HEK293 (cell line): ENCODE measurements at regions not wholly inside any gene's neighbourhood (a gene's known extent, or its start where the extent isn't known, plus 50 kb on each side); places are given as distances from the start of the nearest gene placed in this dataset.

Source experiments
- CTCF ChIA-PET: fragments of 350-600 bp; formaldehyde crosslinking; extraction: SDS; loops from one replicate; lab custom pipeline; 2021; ENCODE audit warnings: antibody characterized with exemption; lab: Yijun Ruan, JAX
- POLR2A ChIA-PET: fragments of 300-600 bp; formaldehyde crosslinking; extraction: SDS; loops from one replicate; lab custom pipeline; 2020; ENCODE audit warnings: antibody characterized with exemption, inconsistent platforms; lab: Yijun Ruan, JAX
- H3K27ac ChIP-seq: fragments of 200-500 bp; sonication (Bioruptor generic); 2 replicates; pipeline ENCODE4 v1.5.1; 2014; ENCODE audit warnings: low read depth, low read length, control low read depth, inconsistent platforms; ENCODE audit errors: extremely low read depth
- H3K36me3 ChIP-seq, 2 experiments: fragments of 200-500 bp in 1 of 2; sonication (Bioruptor generic) in 1 of 2; 1 replicate in 1 of 2; 2 replicates in 1 of 2; pipeline ENCODE4 v1.5.1; 2014 to 2017; ENCODE audit warnings: inconsistent platforms in 2 of 2, low read length in 2 of 2; ENCODE audit not compliant: control insufficient read depth in 2 of 2, insufficient read depth in 1 of 2
- H3K4me1 ChIP-seq: fragments of 200-500 bp; sonication (Bioruptor generic); 2 replicates; pipeline ENCODE4 v1.5.1; 2014; ENCODE audit warnings: mild to moderate bottlenecking, low read length, inconsistent platforms; ENCODE audit not compliant: control insufficient read depth, insufficient read depth
- H3K4me3 ChIP-seq: 2 replicates; pipeline ENCODE4 v1.5.1; 2011; ENCODE audit warnings: low read depth, mild to moderate bottlenecking, control low read depth, low read length, moderate library complexity
- H3K9me3 ChIP-seq: fragments of 200-500 bp; sonication (Bioruptor generic); 2 replicates; pipeline ENCODE4 v1.5.1; 2014; ENCODE audit warnings: low read depth, low read length, inconsistent platforms; ENCODE audit not compliant: control insufficient read depth, insufficient read depth
- ZBTB21 ChIP-seq: fragments of 450-650 bp; formaldehyde crosslinking; IDR thresholded peaks from 2 replicates; pipeline ENCODE4 v1.5.1; 2017; ENCODE audit warnings: missing biosample characterization, missing genetic modification characterization
- ZFP69B ChIP-seq: fragments of 450-650 bp; formaldehyde crosslinking; IDR thresholded peaks from 2 replicates; pipeline ENCODE4 v1.5.1; 2016; ENCODE audit warnings: missing biosample characterization, missing genetic modification characterization
- ZNF239 ChIP-seq: fragments of 450-650 bp; formaldehyde crosslinking; IDR thresholded peaks from 2 replicates; pipeline ENCODE4 v1.5.1; 2016; ENCODE audit warnings: missing biosample characterization, missing genetic modification characterization
- ZNF335 ChIP-seq: fragments of 450-650 bp; formaldehyde crosslinking; conservative IDR thresholded peaks from 2 replicates; pipeline ENCODE4 v1.5.1; 2016; ENCODE audit warnings: missing biosample characterization, missing genetic modification characterization
- ZNF48 ChIP-seq: fragments of 450-650 bp; formaldehyde crosslinking; IDR thresholded peaks from 2 replicates; pipeline ENCODE4 v1.5.1; 2016; ENCODE audit warnings: missing biosample characterization, missing genetic modification characterization
- ZNF629 ChIP-seq: fragments of 450-650 bp; formaldehyde crosslinking; IDR thresholded peaks from 2 replicates; pipeline ENCODE4 v1.5.1; 2017; ENCODE audit warnings: missing biosample characterization, missing genetic modification characterization
- ZNF843 ChIP-seq: fragments of 450-650 bp; formaldehyde crosslinking; IDR thresholded peaks from 2 replicates; pipeline ENCODE4 v1.5.1; 2016; ENCODE audit warnings: missing biosample characterization, missing genetic modification characterization
- TF ChIP-seq, protein P1 (sequence below): fragments of 450-650 bp; IDR thresholded peaks from 2 replicates; pipeline ENCODE4 v1.5.1; 2018; ENCODE audit warnings: missing biosample characterization, mild to moderate bottlenecking, missing genetic modification characterization
- TF ChIP-seq, protein P2 (sequence below): fragments of 450-650 bp; formaldehyde crosslinking; IDR thresholded peaks from 2 replicates; pipeline ENCODE4 v1.5.1; 2016; ENCODE audit warnings: missing biosample characterization, missing genetic modification characterization
- TF ChIP-seq, protein P3 (sequence below): fragments of 450-650 bp; formaldehyde crosslinking; conservative IDR thresholded peaks from 2 replicates; pipeline ENCODE4 v1.5.1; 2016; ENCODE audit warnings: low read depth, missing biosample characterization, missing genetic modification characterization
- TF ChIP-seq, protein P4 (sequence below): fragments of 450-650 bp; formaldehyde crosslinking; IDR thresholded peaks from 2 replicates; pipeline ENCODE4 v1.5.1; 2016; ENCODE audit warnings: missing biosample characterization, missing genetic modification characterization, borderline replicate concordance
- TF ChIP-seq, protein P5 (sequence below): fragments of 450-650 bp; formaldehyde crosslinking; IDR thresholded peaks from 2 replicates; pipeline ENCODE4 v1.5.1; 2016; ENCODE audit warnings: missing biosample characterization, missing genetic modification characterization
- TF ChIP-seq, protein P6 (sequence below): fragments of 450-650 bp; formaldehyde crosslinking; IDR thresholded peaks from 2 replicates; pipeline ENCODE4 v1.5.1; 2016; ENCODE audit warnings: missing biosample characterization, missing genetic modification characterization
- TF ChIP-seq, protein P7 (sequence below): fragments of 450-650 bp; formaldehyde crosslinking; IDR thresholded peaks from 2 replicates; pipeline ENCODE4 v1.5.1; 2017; ENCODE audit warnings: missing biosample characterization, missing genetic modification characterization

DNA sequence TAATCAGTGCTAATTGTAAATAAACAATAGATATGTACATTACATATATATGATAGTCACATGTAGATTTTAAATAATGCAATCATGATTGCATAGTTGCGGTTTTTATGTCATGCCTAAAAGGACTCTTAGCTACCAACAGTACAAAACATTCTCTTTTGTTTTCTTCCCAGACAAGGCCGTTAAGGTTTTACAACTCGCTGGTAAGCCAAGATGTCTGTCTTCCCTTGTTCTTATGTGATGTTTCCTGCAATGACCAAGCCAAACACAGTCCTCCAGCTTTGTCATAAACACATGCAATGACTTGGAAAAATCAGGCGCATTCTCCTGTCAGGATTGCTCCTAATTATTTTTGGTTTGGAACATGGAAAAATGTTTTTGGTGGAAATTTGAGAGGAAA, 192.3 kb upstream of the GLI3 start:
- H3K36me3 ChIP-seq: no peaks in the 10 kb centered on the region
- H3K4me1 ChIP-seq: peaks cover 4% of the 10 kb centered on the region
- ChIA-PET POLR2A (no interaction called here), CTCF (interaction anchor here (0.6 kb wide), 2 partner anchors 186 to 245 kb away, joined by 3 read pairs; no protein-coding TSS in a partner anchor)
- H3K9me3 ChIP-seq: no peaks in the 10 kb centered on the region; the same call in 1 of the 2 replicates
- no peak overlapping the region for H3K27ac ChIP-seq
- H3K4me3 ChIP-seq: no peak overlapping the region
- TF ChIP-seq, protein P1, sequence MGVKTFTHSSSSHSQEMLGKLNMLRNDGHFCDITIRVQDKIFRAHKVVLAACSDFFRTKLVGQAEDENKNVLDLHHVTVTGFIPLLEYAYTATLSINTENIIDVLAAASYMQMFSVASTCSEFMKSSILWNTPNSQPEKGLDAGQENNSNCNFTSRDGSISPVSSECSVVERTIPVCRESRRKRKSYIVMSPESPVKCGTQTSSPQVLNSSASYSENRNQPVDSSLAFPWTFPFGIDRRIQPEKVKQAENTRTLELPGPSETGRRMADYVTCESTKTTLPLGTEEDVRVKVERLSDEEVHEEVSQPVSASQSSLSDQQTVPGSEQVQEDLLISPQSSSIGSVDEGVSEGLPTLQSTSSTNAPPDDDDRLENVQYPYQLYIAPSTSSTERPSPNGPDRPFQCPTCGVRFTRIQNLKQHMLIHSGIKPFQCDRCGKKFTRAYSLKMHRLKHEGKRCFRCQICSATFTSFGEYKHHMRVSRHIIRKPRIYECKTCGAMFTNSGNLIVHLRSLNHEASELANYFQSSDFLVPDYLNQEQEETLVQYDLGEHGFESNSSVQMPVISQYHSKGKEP (tag by site-specific recombination): peak; percentile 8; the same call in 1 of the 2 replicates
- TF ChIP-seq ZNF48 (tag by site-specific recombination): no peak
- TF ChIP-seq ZNF335 (tag by site-specific recombination): 0 out of 2 replicates have a peak, but pooled peaks have one; percentile 7

DNA sequence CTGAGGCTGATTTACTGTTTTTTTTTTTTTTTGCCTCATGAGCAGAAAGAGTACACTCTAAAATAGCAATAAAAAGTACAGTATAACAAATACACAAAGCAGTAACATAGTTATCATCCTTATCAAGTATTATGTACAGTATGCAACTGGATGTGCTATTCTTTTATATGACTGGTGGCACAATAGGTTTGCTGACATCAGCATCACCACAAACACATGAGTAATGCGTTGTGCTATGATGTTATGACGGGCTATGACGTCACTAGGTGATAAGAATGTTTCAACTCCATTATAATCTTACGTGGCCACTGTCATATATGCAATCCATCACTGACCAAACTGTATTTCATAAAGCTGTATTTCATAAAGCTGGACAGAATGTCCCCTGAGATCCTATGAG, 189.2 kb upstream of the GLI3 start:
- CTCF ChIA-PET: interaction anchor here (0.7 kb wide), 1 partner anchor 25 kb away, joined by 3 read pairs; no protein-coding TSS in a partner anchor
- Histone ChIP-seq H3K36me3 (no peaks in the 10 kb centered on the region), H3K4me1 (no peaks in the 10 kb centered on the region; the same call in 1 of the 2 replicates), H3K4me3 (no peak overlapping the region), H3K27ac (no peak overlapping the region), H3K9me3 (no peaks in the 10 kb centered on the region; the same call in 1 of the 2 replicates)
- POLR2A ChIA-PET: no interaction called here
- TF ChIP-seq, protein P2, sequence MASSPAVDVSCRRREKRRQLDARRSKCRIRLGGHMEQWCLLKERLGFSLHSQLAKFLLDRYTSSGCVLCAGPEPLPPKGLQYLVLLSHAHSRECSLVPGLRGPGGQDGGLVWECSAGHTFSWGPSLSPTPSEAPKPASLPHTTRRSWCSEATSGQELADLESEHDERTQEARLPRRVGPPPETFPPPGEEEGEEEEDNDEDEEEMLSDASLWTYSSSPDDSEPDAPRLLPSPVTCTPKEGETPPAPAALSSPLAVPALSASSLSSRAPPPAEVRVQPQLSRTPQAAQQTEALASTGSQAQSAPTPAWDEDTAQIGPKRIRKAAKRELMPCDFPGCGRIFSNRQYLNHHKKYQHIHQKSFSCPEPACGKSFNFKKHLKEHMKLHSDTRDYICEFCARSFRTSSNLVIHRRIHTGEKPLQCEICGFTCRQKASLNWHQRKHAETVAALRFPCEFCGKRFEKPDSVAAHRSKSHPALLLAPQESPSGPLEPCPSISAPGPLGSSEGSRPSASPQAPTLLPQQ: peak; percentile 54; the same call in 1 of the 2 replicates
- peak; percentile 97 for TF ChIP-seq ZNF629 (tag by site-specific recombination)
- TF ChIP-seq, protein P3, sequence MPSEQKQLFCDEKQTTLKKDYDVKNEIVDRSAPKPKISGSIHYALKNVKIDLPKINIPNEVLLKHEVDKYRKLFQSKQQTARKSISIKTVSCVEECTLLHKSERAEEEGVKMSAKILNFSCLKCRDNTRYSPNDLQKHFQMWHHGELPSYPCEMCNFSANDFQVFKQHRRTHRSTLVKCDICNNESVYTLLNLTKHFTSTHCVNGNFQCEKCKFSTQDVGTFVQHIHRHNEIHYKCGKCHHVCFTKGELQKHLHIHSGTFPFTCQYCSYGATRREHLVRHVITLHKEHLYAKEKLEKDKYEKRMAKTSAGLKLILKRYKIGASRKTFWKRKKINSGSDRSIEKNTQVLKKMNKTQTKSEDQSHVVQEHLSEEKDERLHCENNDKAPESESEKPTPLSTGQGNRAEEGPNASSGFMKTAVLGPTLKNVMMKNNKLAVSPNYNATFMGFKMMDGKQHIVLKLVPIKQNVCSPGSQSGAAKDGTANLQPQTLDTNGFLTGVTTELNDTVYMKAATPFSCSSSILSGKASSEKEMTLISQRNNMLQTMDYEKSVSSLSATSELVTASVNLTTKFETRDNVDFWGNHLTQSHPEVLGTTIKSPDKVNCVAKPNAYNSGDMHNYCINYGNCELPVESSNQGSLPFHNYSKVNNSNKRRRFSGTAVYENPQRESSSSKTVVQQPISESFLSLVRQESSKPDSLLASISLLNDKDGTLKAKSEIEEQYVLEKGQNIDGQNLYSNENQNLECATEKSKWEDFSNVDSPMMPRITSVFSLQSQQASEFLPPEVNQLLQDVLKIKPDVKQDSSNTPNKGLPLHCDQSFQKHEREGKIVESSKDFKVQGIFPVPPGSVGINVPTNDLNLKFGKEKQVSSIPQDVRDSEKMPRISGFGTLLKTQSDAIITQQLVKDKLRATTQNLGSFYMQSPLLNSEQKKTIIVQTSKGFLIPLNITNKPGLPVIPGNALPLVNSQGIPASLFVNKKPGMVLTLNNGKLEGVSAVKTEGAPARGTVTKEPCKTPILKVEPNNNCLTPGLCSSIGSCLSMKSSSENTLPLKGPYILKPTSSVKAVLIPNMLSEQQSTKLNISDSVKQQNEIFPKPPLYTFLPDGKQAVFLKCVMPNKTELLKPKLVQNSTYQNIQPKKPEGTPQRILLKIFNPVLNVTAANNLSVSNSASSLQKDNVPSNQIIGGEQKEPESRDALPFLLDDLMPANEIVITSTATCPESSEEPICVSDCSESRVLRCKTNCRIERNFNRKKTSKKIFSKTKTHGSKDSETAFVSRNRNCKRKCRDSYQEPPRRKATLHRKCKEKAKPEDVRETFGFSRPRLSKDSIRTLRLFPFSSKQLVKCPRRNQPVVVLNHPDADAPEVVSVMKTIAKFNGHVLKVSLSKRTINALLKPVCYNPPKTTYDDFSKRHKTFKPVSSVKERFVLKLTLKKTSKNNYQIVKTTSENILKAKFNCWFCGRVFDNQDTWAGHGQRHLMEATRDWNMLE (tag by site-specific recombination): 0 out of 2 replicates have a peak, but pooled peaks have one; percentile 34
- TF ChIP-seq, protein P4, sequence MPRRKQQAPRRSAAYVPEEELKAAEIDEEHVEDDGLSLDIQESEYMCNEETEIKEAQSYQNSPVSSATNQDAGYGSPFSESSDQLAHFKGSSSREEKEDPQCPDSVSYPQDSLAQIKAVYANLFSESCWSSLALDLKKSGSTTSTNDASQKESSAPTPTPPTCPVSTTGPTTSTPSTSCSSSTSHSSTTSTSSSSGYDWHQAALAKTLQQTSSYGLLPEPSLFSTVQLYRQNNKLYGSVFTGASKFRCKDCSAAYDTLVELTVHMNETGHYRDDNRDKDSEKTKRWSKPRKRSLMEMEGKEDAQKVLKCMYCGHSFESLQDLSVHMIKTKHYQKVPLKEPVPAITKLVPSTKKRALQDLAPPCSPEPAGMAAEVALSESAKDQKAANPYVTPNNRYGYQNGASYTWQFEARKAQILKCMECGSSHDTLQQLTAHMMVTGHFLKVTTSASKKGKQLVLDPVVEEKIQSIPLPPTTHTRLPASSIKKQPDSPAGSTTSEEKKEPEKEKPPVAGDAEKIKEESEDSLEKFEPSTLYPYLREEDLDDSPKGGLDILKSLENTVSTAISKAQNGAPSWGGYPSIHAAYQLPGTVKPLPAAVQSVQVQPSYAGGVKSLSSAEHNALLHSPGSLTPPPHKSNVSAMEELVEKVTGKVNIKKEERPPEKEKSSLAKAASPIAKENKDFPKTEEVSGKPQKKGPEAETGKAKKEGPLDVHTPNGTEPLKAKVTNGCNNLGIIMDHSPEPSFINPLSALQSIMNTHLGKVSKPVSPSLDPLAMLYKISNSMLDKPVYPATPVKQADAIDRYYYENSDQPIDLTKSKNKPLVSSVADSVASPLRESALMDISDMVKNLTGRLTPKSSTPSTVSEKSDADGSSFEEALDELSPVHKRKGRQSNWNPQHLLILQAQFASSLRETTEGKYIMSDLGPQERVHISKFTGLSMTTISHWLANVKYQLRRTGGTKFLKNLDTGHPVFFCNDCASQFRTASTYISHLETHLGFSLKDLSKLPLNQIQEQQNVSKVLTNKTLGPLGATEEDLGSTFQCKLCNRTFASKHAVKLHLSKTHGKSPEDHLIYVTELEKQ (tag by site-specific recombination): peak; percentile 23; the same call in 1 of the 2 replicates
- 0 out of 2 replicates have a peak, but pooled peaks have one; percentile 29 for TF ChIP-seq ZFP69B (tag by site-specific recombination)
- TF ChIP-seq ZNF335 (tag by site-specific recombination): 0 out of 2 replicates have a peak, but pooled peaks have one; percentile 29
- TF ChIP-seq, protein P5, sequence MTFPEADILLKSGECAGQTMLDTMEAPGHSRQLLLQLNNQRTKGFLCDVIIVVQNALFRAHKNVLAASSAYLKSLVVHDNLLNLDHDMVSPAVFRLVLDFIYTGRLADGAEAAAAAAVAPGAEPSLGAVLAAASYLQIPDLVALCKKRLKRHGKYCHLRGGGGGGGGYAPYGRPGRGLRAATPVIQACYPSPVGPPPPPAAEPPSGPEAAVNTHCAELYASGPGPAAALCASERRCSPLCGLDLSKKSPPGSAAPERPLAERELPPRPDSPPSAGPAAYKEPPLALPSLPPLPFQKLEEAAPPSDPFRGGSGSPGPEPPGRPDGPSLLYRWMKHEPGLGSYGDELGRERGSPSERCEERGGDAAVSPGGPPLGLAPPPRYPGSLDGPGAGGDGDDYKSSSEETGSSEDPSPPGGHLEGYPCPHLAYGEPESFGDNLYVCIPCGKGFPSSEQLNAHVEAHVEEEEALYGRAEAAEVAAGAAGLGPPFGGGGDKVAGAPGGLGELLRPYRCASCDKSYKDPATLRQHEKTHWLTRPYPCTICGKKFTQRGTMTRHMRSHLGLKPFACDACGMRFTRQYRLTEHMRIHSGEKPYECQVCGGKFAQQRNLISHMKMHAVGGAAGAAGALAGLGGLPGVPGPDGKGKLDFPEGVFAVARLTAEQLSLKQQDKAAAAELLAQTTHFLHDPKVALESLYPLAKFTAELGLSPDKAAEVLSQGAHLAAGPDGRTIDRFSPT (tag by site-specific recombination): 0 out of 2 replicates have a peak, but pooled peaks have one; percentile 43
- TF ChIP-seq ZNF239 (tag by site-specific recombination): no peak
- peak; percentile 96 for TF ChIP-seq ZBTB21 (tag by site-specific recombination)
- TF ChIP-seq, protein P6, sequence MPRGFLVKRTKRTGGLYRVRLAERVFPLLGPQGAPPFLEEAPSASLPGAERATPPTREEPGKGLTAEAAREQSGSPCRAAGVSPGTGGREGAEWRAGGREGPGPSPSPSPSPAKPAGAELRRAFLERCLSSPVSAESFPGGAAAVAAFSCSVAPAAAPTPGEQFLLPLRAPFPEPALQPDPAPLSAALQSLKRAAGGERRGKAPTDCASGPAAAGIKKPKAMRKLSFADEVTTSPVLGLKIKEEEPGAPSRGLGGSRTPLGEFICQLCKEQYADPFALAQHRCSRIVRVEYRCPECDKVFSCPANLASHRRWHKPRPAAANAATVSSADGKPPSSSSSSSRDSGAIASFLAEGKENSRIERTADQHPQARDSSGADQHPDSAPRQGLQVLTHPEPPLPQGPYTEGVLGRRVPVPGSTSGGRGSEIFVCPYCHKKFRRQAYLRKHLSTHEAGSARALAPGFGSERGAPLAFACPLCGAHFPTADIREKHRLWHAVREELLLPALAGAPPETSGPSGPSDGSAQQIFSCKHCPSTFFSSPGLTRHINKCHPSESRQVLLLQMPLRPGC (tag by site-specific recombination): 0 out of 2 replicates have a peak, but pooled peaks have one; percentile 37
- TF ChIP-seq, protein P7, sequence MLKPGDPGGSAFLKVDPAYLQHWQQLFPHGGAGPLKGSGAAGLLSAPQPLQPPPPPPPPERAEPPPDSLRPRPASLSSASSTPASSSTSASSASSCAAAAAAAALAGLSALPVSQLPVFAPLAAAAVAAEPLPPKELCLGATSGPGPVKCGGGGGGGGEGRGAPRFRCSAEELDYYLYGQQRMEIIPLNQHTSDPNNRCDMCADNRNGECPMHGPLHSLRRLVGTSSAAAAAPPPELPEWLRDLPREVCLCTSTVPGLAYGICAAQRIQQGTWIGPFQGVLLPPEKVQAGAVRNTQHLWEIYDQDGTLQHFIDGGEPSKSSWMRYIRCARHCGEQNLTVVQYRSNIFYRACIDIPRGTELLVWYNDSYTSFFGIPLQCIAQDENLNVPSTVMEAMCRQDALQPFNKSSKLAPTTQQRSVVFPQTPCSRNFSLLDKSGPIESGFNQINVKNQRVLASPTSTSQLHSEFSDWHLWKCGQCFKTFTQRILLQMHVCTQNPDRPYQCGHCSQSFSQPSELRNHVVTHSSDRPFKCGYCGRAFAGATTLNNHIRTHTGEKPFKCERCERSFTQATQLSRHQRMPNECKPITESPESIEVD (tag by site-specific recombination): peak; percentile 26; the same call in 1 of the 2 replicates
- TF ChIP-seq ZNF843 (tag by site-specific recombination): 0 out of 2 replicates have a peak, but pooled peaks have one; percentile 28
